NCI-H446 (cell line): ENCODE measurements at regions not wholly inside any gene's neighbourhood (a gene's known extent, or its start where the extent isn't known, plus 50 kb on each side); places are given as distances from the start of the nearest gene placed in this dataset.

ENCODE experiments used
- DNase-seq, 2 experiments: peaks; one replicate each; lab custom pipeline; 2025; lab: John Stamatoyannopoulos, UW

- no peak for DNase-seq
Observed at GRCh38 chr6:132936646-132937045, 122.3 kb downstream of the RPS12 start.

DNA sequence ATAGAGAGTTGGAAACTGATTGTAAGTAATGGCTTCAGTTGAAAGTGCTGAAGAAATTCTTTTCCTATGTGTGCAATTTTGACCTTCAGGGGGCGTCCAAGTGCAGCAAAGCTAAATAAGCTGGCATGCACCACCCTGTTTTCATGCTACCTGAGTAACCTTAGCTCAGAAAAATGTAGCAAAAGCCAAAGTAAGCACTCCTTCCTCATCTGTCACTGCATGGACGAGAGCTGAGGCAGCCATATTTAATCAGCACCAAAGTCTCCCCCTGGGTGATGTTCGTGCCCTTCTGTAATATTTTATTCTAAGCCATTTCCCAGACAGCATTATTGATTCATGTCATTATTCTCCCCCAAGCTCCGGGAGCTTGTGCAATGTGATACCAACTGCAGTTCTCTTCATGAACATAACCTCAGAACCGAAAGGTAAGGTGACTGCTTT, 123.1 kb downstream of the RPS12 start:
- peak; percentile 12 to 59 for DNase-seq

DNA sequence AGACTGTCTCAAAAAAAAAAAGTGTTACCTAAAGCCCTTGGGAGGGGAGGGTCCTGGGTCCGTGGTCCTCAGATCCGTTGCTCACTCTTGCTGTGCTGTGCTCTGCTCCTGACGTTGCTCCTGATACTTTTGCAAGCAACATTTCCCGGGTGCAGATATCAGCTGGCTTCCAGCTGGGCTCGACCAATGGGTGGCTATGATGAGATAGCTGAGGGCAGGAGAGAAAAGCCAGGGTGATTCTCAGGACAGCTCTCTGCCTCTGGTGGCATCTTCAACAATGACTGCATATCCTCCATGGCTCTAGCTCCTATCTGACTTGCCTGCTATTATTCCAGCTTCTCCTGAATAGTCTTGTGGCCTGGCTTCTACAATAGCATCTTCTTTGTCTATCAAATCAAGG, 134.5 kb downstream of the RPS12 start:
- DNase-seq: no peak

DNA sequence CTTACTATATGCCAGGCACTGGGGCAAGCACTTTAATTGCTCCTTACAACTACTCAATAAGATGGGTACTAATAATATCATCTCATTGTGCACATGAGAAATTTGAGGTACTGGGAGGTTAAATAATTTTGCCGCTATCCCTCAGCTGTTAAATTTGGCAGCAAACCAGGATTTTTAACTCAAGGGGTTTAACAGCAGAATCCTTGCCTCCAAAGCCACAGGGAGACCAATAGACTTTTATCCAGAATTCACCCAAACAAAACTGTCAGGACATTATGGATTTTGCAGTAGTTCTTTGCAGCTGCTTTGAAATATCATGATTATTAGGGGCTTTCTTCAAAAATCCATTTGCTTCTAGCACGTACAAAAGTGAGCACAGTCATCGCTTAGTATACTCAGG, 136.2 kb downstream of the RPS12 start:
- peak in 1 of 2 experiments; percentile 6 for DNase-seq

GRCh38 chr6:132952031-132952867, 137.9 kb downstream of the RPS12 start:
- DNase-seq: peak in 1 of 2 experiments; percentile 35

- DNase-seq: no peak
Observed at GRCh38 chr6:132952986-132953385, 138.6 kb downstream of the RPS12 start.

DNA sequence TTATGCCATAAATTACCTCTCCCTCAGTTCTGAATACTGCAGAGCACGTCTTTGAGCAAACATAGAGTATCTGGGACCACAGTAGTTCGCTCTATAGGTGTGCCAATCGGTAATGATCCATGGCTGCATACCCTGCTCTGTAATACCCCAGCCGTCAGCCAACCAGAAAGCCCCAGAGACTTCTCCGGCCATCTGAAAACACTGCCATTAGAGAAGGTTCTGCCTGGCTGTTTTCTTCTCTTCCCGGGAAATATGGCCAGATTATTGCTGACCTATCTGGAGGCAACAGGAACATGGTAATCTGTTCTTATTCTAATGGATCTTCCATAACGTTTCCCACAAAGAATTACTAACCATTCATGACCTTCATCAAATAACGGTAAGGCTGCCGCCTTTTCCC, 139.9 kb downstream of the RPS12 start:
- DNase-seq: peak in 1 of 2 experiments; percentile 4

GRCh38 chr6:132954936-132955335, 140.6 kb downstream of the RPS12 start:
- no peak for DNase-seq

GRCh38 chr6:132959639-132960326, 145.4 kb downstream of the RPS12 start:
- DNase-seq: no peak

DNA sequence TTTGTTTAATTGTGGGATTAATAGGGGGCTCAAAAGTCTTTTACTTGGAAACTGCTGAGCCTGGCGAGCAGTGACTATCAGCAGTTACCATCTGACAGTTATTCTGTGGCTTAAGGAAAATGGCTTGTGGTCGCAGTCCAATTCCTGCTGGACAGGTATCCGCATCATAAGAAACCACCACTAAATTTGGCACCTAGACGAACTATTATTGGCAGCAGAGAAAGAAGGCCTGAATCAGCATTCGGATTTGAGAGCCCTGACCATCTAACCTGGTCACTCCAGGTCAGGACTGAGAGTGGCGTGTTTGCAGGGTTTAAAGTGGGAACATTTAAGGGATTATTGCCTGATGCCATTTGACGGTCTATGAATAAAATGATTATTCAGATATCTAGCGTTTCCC, 146.4 kb downstream of the RPS12 start:
- DNase-seq: no peak

DNA sequence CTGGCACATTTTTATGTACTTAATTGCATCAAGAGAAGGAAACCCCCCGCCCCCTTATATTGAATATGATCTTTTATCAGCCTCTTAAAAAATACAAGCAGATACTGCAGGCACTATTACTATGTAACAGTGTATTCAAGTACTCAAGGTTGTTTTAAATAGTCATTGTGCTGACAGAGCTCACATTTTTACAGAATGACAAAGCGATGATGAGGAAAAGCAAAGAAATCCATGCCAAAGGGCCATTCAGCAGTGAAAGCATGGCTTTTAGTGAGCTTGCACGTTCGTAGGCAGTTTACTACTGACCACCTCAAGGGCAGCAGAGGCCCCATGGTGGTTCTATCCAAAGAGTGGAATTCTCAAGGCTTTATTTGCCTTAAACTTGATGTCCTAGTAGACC, 146.8 kb downstream of the RPS12 start:
- DNase-seq: no peak

- DNase-seq: no peak
Observed at GRCh38 chr6:132961610-132962009, 147.2 kb downstream of the RPS12 start.

GRCh38 chr6:132962936-132963868, 148.8 kb downstream of the RPS12 start:
- peak; percentile 16 to 75 for DNase-seq

GRCh38 chr6:132964101-132964867, 149.9 kb downstream of the RPS12 start:
- peak; percentile 49 to 80 for DNase-seq

DNA sequence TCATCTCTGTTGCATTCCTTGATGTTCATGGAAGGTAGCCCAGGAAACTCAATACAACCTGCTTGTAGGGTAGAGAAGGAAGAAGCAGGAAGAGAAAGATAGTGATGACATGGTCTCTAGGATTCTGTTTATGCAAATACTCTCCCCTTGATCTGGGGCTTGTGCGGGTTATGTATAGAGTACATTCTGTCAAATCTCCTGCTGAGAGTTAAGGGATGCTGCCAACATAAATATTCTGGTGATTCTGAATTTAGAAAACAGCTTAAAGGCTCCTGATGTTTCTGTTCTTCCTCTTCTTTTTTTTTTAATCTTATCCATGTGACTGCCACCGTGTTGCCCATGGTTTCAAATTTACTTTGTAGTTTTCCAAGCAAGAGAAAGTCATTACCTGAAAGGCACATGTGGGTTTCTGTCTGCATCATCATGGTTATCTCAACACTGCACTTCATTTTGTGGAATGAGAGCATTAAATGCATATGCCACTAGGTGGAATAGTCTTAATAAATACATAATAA, 150.6 kb downstream of the RPS12 start:
- peak; percentile 14 to 48 for DNase-seq

- DNase-seq: no peak
Observed at GRCh38 chr6:132967871-132968270, 153.5 kb downstream of the RPS12 start.

DNA sequence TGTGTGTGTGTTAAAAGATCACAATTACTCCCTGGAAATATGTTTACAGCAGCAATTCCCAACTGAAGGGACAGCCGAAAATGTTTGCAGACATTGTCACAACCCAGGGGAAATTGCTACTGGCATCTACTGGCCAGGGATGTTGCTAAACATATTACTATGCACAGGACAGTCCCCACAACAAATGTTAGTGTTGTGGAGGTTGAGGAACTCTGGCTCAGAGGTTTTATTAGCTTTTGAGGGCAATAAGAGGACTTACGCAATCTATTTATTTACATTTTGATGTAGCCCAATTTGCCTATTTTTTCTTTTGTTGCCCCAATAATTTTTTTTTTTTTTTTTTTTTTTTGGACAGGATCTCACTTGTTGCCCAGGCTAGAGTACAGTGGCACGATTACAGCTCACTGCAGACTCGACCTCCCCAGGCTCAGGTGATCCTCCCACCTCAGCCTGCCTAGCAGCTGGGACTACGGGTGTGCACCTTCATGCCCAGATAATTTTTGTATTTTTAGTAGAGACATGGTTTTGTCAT, 154.1 kb downstream of the RPS12 start:
- no peak for DNase-seq

DNA sequence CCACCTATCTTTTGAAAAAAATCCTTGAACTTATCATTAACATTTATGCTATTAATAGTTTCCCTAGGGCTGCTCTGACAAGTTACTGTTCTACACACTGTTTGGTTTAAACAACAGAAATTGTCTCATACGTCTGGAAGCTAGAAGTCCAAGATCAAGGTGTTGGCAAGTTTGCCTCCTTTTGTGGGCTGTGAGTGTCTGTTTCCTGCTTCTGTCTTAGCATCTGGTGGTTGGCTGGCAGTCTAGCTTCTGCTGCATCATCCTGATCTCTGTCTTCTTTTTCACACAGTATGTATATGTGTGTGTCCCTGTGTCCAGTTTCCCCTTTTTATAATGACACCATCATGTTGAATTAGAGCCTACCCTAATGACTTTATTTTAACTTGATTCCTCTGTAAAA, 154.8 kb downstream of the RPS12 start:
- peak in 1 of 2 experiments; percentile 1 for DNase-seq

- DNase-seq: no peak
Observed at GRCh38 chr6:132971676-132972075, 157.3 kb downstream of the RPS12 start.

GRCh38 chr6:132972254-132972653, 157.9 kb downstream of the RPS12 start:
- no peak for DNase-seq

DNA sequence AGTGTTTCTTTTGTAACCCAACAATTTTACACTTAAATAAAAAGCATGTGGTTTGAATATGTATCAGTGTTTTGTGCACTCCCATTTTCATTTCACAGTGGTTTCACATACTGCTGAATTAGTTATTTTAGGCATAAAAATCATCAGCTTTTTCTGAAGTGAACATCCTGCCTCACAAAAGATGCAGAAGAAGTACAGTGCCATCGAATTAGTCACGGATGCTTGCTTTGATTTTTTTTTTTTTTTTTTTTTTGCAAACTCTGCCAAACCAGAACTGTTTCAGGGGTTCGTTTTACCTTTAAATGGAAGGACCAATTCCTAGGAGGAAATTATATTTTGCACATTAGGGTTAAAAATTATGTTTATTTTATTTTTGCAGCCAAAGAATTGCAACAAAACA, 158.6 kb downstream of the RPS12 start:
- DNase-seq: no peak
